ENCODE measurements at regions not wholly inside any gene's neighbourhood (a gene's known extent, or its start where the extent isn't known, plus 50 kb on each side); places are given as distances from the start of the nearest gene placed in this dataset.

GRCh38 chr20:60288945-60289344 is 330.7 kb downstream of the CDH26 start:
- DNase-seq = no peak

- DNase-seq = no peak
Measured at GRCh38 chr20:60292001-60292520, 333.8 kb downstream of the CDH26 start.

- no peak for DNase-seq
Measured at GRCh38 chr20:60294632-60295031, 336.4 kb downstream of the CDH26 start.

- no peak for DNase-seq
Measured at GRCh38 chr20:60295214-60295613, 337.0 kb downstream of the CDH26 start.

- DNase-seq = no peak
Measured at GRCh38 chr20:60297649-60298048, 339.4 kb downstream of the CDH26 start.

GRCh38 chr20:60298647-60299046 is 340.4 kb downstream of the CDH26 start:
- no peak for DNase-seq

- no peak for DNase-seq
Measured at GRCh38 chr20:60299951-60300350, 341.7 kb downstream of the CDH26 start.

- DNase-seq = no peak
Measured at GRCh38 chr20:60300374-60300773, 342.2 kb downstream of the CDH26 start.

- no peak for DNase-seq
Measured at GRCh38 chr20:60302875-60303274, 344.7 kb downstream of the CDH26 start.

- no peak for DNase-seq
Measured at GRCh38 chr20:60304026-60304590, 345.9 kb downstream of the CDH26 start.

GRCh38 chr20:60304931-60305330 is 346.7 kb downstream of the CDH26 start:
- no peak for DNase-seq

- DNase-seq = no peak
Measured at GRCh38 chr20:60306105-60306504, 347.9 kb downstream of the CDH26 start.

- no peak for DNase-seq
Measured at GRCh38 chr20:60306551-60306950, 348.3 kb downstream of the CDH26 start.

- no peak for DNase-seq
Measured at GRCh38 chr20:60310560-60311349, 352.5 kb downstream of the CDH26 start.

- no peak for DNase-seq
Measured at GRCh38 chr20:60313191-60313590, 355.0 kb downstream of the CDH26 start.

- DNase-seq = no peak
Measured at GRCh38 chr20:60313614-60314013, 355.4 kb downstream of the CDH26 start.

- no peak for DNase-seq
Measured at GRCh38 chr20:60314727-60315126, 356.5 kb downstream of the CDH26 start.

- no peak for DNase-seq
Measured at GRCh38 chr20:60316476-60317158, 358.4 kb downstream of the CDH26 start.

- no peak for DNase-seq
Measured at GRCh38 chr20:60317401-60317800, 359.2 kb downstream of the CDH26 start.

GRCh38 chr20:60321601-60322000 is 363.4 kb downstream of the CDH26 start:
- DNase-seq = no peak

GRCh38 chr20:60326821-60327220 is 368.6 kb downstream of the CDH26 start:
- no peak for DNase-seq

GRCh38 chr20:60327971-60328660 is 369.9 kb downstream of the CDH26 start:
- DNase-seq = no peak

GRCh38 chr20:60330461-60330860 is 372.2 kb downstream of the CDH26 start:
- no peak for DNase-seq
